Adrenal gland (tissue), 9 donors: ENCODE measurements at regions not wholly inside any gene's neighbourhood (a gene's known extent, or its start where the extent isn't known, plus 50 kb on each side); places are given as distances from the start of the nearest gene placed in this dataset.

Experiments
- DNase-seq, 7 donors: peaks; one replicate each; pipeline ENCODE4 v3.0.0-alpha.2; 2019 to 2020
- H3K27ac ChIP-seq, 5 donors: fragments of 200-600 bp; sonication (generic) in 4 of 5; 1 replicate in 3 of 5; 2 replicates in 2 of 5; pipeline versions ENCODE4 v1.5.1 to v1.8.0; 2016 to 2020; ENCODE audit warnings: mild to moderate bottlenecking in 1 of 5
- H3K27me3 ChIP-seq: fragments of 200-600 bp; 2 replicates; pipeline ENCODE4 v1.8.0; 2021
- H3K36me3 ChIP-seq, 2 donors: fragments of 200-600 bp; replicated peaks in 1 of 2; 1 replicate in 1 of 2; 2 replicates in 1 of 2; pipeline versions ENCODE4 v1.5.1 to v1.8.0; 2018 to 2022
- H3K4me1 ChIP-seq, 2 donors: fragments of 200-600 bp; replicated peaks in 1 of 2; 1 replicate in 1 of 2; 2 replicates in 1 of 2; pipeline versions ENCODE4 v1.5.1 to v1.8.0; 2018 to 2021
- H3K4me3 ChIP-seq, 4 donors: fragments of 200-600 bp; sonication (generic) in 3 of 4; one replicate each; pipeline ENCODE4 v1.5.1; 2016 to 2018
- H3K9me3 ChIP-seq, 3 donors: fragments of 200-600 bp; sonication (generic) in 1 of 3; replicated peaks in 1 of 3; 1 replicate in 2 of 3; 2 replicates in 1 of 3; pipeline versions ENCODE4 v1.5.1 to v1.8.0; 2016 to 2021
- CTCF ChIP-seq, 6 experiments: fragments of 450-650 bp in 4 of 6; fragments of 200-600 bp in 2 of 6; sonication (generic) in 1 of 6; IDR thresholded peaks; 1 replicate in 5 of 6; 2 replicates in 1 of 6; pipeline versions ENCODE4 v1.5.1 to v1.8.0; 2016 to 2021; ENCODE audit warnings: antibody characterized with exemption in 6 of 6, mild to moderate bottlenecking in 2 of 6, moderate library complexity in 1 of 6
- POLR2A ChIP-seq, 2 donors: fragments of 450-650 bp; IDR thresholded peaks; one replicate each; pipeline ENCODE4 v1.6.1; 2017; ENCODE audit warnings: antibody characterized with exemption in 2 of 2, mild to moderate bottlenecking in 2 of 2, moderate library complexity in 1 of 2
- WGBS, 4 donors: extraction: QIAGEN DNeasy Blood & Tissue Kit in 2 of 4; methylation state at CpG; one replicate each; pipeline versions ENCODE4 v1.1.5 to v1.1.7; 2013 to 2017; 5-methylcytosine and 5-hydroxymethylcytosine counted together
- intact Hi-C, 2 donors: fragments of 100-400 bp; cut with DNase I; formaldehyde crosslinking; loops; one replicate each; pipeline versions ENCODE4 v1.14.1 to v1.15.0; 2022 to 2023
- donor health status: healthy with polysubstance abuse.
- donor health status: Bipolar disorder and iron deficiency.
- donor health status: DM: yes; HTN: yes; CAD: no.
- donor health status: DM: no; HTN: no; CAD: no.
- donor health status: DM: no; HTN: no; CAD: no.

- H3K36me3 ChIP-seq: no peaks in the 10 kb centered on the region
- no peak overlapping the region for H3K27ac ChIP-seq
- H3K27me3 ChIP-seq: no peaks in the 10 kb centered on the region
- DNase-seq: no peak
- 60 to 71% (median 69%) methylated on average over 1 of the region's 1 CpG for WGBS, 4 donors
- H3K4me3 ChIP-seq: no peak overlapping the region
- intact Hi-C loops: no loop called here
- no peaks in the 10 kb centered on the region for H3K9me3 ChIP-seq
- H3K4me1 ChIP-seq: no peaks in the 10 kb centered on the region
- TF ChIP-seq POLR2A (IDR thresholded peaks at IDR 0.05): no peak
- TF ChIP-seq CTCF (IDR thresholded peaks at IDR 0.05): no peak
Observed at GRCh38 chr11:91966368-91966767, 258.2 kb upstream of the FAT3 start.

- no peaks in the 10 kb centered on the region for H3K4me1 ChIP-seq
- no peaks in the 10 kb centered on the region for H3K27me3 ChIP-seq
- intact Hi-C loops: no loop called here
- DNase-seq: no peak
- H3K36me3 ChIP-seq: no peaks in the 10 kb centered on the region
- WGBS, 4 donors: 79 to 86% (median 84%) methylated on average over 3 of the region's 3 CpGs
- H3K9me3 ChIP-seq: no peaks in the 10 kb centered on the region
- H3K27ac ChIP-seq: no peak overlapping the region
- TF ChIP-seq CTCF (IDR thresholded peaks at IDR 0.05): no peak
- no peak for TF ChIP-seq POLR2A (IDR thresholded peaks at IDR 0.05)
- no peak overlapping the region for H3K4me3 ChIP-seq
Observed at GRCh38 chr11:91960770-91961169, 263.8 kb upstream of the FAT3 start.

GRCh38 chr11:91959411-91959810 is 265.2 kb upstream of the FAT3 start:
- no peaks in the 10 kb centered on the region for H3K9me3 ChIP-seq
- no peaks in the 10 kb centered on the region for H3K36me3 ChIP-seq
- no peak overlapping the region for H3K27ac ChIP-seq
- H3K27me3 ChIP-seq: no peaks in the 10 kb centered on the region
- no peaks in the 10 kb centered on the region for H3K4me1 ChIP-seq
- 67 to 80% (median 72%) methylated on average over 3 of the region's 3 CpGs for WGBS, 4 donors
- no peak for DNase-seq
- TF ChIP-seq POLR2A (IDR thresholded peaks at IDR 0.05) (no peak), CTCF (IDR thresholded peaks at IDR 0.05) (no peak)
- intact Hi-C loops: no loop called here
- H3K4me3 ChIP-seq: no peak overlapping the region

- Histone ChIP-seq H3K9me3 (no peaks in the 10 kb centered on the region), H3K27ac (no peak overlapping the region), H3K36me3 (no peaks in the 10 kb centered on the region), H3K4me1 (no peaks in the 10 kb centered on the region), H3K4me3 (no peak overlapping the region), H3K27me3 (no peaks in the 10 kb centered on the region)
- intact Hi-C loops: no loop called here
- WGBS, 4 donors: 69 to 92% (median 85%) methylated on average over 1 of the region's 1 CpG
- no peak for TF ChIP-seq POLR2A (IDR thresholded peaks at IDR 0.05)
- TF ChIP-seq CTCF (IDR thresholded peaks at IDR 0.05): no peak
- no peak for DNase-seq
Observed at GRCh38 chr11:91956711-91957110, 267.9 kb upstream of the FAT3 start.
